Cardiac septum (tissue), 1 donor: ENCODE measurements at regions not wholly inside any gene's neighbourhood (a gene's known extent, or its start where the extent isn't known, plus 50 kb on each side); places are given as distances from the start of the nearest gene placed in this dataset.

ENCODE experiments used
- DNase-seq: peaks from one replicate; pipeline ENCODE4 v3.0.0-alpha.2; 2020; ENCODE audit warnings: low spot score
- intact Hi-C: fragments of 100-400 bp; cut with DNase I; formaldehyde crosslinking; loops from one replicate; pipeline ENCODE4 v1.14.0; 2022
- donor health status: DM: no; HTN: no; CAD: no.

- DNase-seq, result no peak
Measured at GRCh38 chr7:16071246-16071857, 350.0 kb downstream of the CRPPA start.

GRCh38 chr7:16070806-16071205 lies 350.5 kb downstream of the CRPPA start:
- intact Hi-C loops, result loop anchor here (10.0 kb wide), 1 partner anchor 766 kb away; no protein-coding TSS in a partner anchor
- DNase-seq, result no peak

More at GRCh38 chr7:16071246-16071857, 350.0 kb downstream of the CRPPA start:
- intact Hi-C loops, result loop anchor here (10.0 kb wide), 1 partner anchor 767 kb away; no protein-coding TSS in a partner anchor

- DNase-seq, result no peak
- intact Hi-C loops, result loop anchor here (2.0 to 10.0 kb wide), 2 partner anchors 513 to 765 kb away; no protein-coding TSS in a partner anchor
Measured at GRCh38 chr7:16069998-16070397, 351.3 kb downstream of the CRPPA start.

GRCh38 chr7:16068183-16068582 lies 353.2 kb downstream of the CRPPA start:
- intact Hi-C loops, result loop anchor here (2.0 kb wide), 1 partner anchor 511 kb away; no protein-coding TSS in a partner anchor
- no peak for DNase-seq

- no peak for DNase-seq
- intact Hi-C loops, result loop anchor here (2.0 kb wide), 2 partner anchors 381 to 511 kb away; partner anchors contain the start of gene MEOX2
Measured at GRCh38 chr7:16067711-16068110, 353.6 kb downstream of the CRPPA start.

GRCh38 chr7:16066805-16067459 lies 354.4 kb downstream of the CRPPA start:
- no peak for DNase-seq
- intact Hi-C loops, result loop anchor here (2.0 kb wide), 1 partner anchor 380 kb away; the partner anchor contains the start of gene MEOX2

- intact Hi-C loops, result loop anchor here (2.0 kb wide), 1 partner anchor 379 kb away; the partner anchor contains the start of gene MEOX2
- no peak for DNase-seq
Measured at GRCh38 chr7:16065939-16066338, 355.4 kb downstream of the CRPPA start.

GRCh38 chr7:16063716-16064675 lies 357.3 kb downstream of the CRPPA start:
- intact Hi-C loops, result loop anchor here (5.0 kb wide), 1 partner anchor 232 kb away; no protein-coding TSS in a partner anchor
- DNase-seq, result no peak

- no peak for DNase-seq
- intact Hi-C loops, result loop anchor here (5.0 kb wide), 1 partner anchor 231 kb away; no protein-coding TSS in a partner anchor
Measured at GRCh38 chr7:16063221-16063620, 358.1 kb downstream of the CRPPA start.

- intact Hi-C loops, result loop anchor here (5.0 kb wide), 1 partner anchor 230 kb away; no protein-coding TSS in a partner anchor
- DNase-seq, result no peak
Measured at GRCh38 chr7:16062269-16062668, 359.1 kb downstream of the CRPPA start.

- intact Hi-C loops, result loop anchor here (5.0 kb wide), 1 partner anchor 229 kb away; no protein-coding TSS in a partner anchor
- DNase-seq, result no peak
Measured at GRCh38 chr7:16061630-16062029, 359.7 kb downstream of the CRPPA start.

GRCh38 chr7:16061011-16061410 lies 360.3 kb downstream of the CRPPA start:
- no peak for DNase-seq
- intact Hi-C loops, result loop anchor here (5.0 kb wide), 1 partner anchor 229 kb away; no protein-coding TSS in a partner anchor

- no peak for DNase-seq
- intact Hi-C loops, result loop anchor here (5.0 kb wide), 1 partner anchor 228 kb away; no protein-coding TSS in a partner anchor
Measured at GRCh38 chr7:16060502-16060901, 360.8 kb downstream of the CRPPA start.

- intact Hi-C loops, result loop anchor here (10.0 kb wide), 1 partner anchor 311 kb away; no protein-coding TSS in a partner anchor
- DNase-seq, result no peak
Measured at GRCh38 chr7:16055263-16055976, 365.9 kb downstream of the CRPPA start.

- no peak for DNase-seq
- intact Hi-C loops, result loop anchor here (10.0 kb wide), 1 partner anchor 307 kb away; no protein-coding TSS in a partner anchor
Measured at GRCh38 chr7:16051561-16052255, 365.2 kb upstream of the MEOX2 start.

GRCh38 chr7:16046041-16046440 lies 359.6 kb upstream of the MEOX2 start:
- no peak for DNase-seq
- intact Hi-C loops, result no loop called here

GRCh38 chr7:16045296-16045695 lies 358.8 kb upstream of the MEOX2 start:
- DNase-seq, result no peak
- intact Hi-C loops, result no loop called here

- DNase-seq, result no peak
- intact Hi-C loops, result no loop called here
Measured at GRCh38 chr7:16044645-16045044, 358.2 kb upstream of the MEOX2 start.
